Mesenchymal stem cell (in vitro differentiated cells and primary cell): ENCODE measurements at regions not wholly inside any gene's neighbourhood (a gene's known extent, or its start where the extent isn't known, plus 50 kb on each side); places are given as distances from the start of the nearest gene placed in this dataset.

Experiments used
- DNase-seq: peaks from one replicate; pipeline ENCODE4 v3.0.0-alpha.2; 2013
- H2AFZ ChIP-seq: one replicate; pipeline ENCODE4 v1.6.1; 2013; ENCODE audit warnings: low read depth, mild to moderate bottlenecking, control low read depth, inconsistent platforms, low read length, moderate library complexity
- H2AK5ac ChIP-seq: 2 replicates; pipeline ENCODE4 v1.6.1; 2013; ENCODE audit warnings: low read length, moderate library complexity, mild to moderate bottlenecking, inconsistent platforms; ENCODE audit not compliant: severe bottlenecking
- H2BK120ac ChIP-seq: one replicate; pipeline ENCODE4 v1.6.1; 2013; ENCODE audit warnings: low read depth, mild to moderate bottlenecking, inconsistent platforms, low read length, moderate library complexity
- H2BK12ac ChIP-seq, 2 experiments: one replicate each; pipeline ENCODE4 v1.6.1; 2013; ENCODE audit warnings: inconsistent platforms in 2 of 2, low read length in 2 of 2, mild to moderate bottlenecking in 2 of 2, moderate library complexity in 2 of 2, control low read depth in 1 of 2
- H2BK15ac ChIP-seq: one replicate; pipeline ENCODE4 v1.6.1; 2013; ENCODE audit warnings: mild to moderate bottlenecking, low read depth, inconsistent platforms; ENCODE audit not compliant: poor library complexity, severe bottlenecking
- H2BK5ac ChIP-seq: 2 replicates; pipeline ENCODE4 v1.6.1; 2013; ENCODE audit warnings: low read depth, mild to moderate bottlenecking, low read length, control low read depth, inconsistent platforms; ENCODE audit not compliant: poor library complexity, severe bottlenecking
- H3K14ac ChIP-seq, 2 experiments: one replicate each; pipeline ENCODE4 v1.6.1; 2013; ENCODE audit warnings: inconsistent platforms in 2 of 2, low read length in 2 of 2, control low read depth in 1 of 2, mild to moderate bottlenecking in 1 of 2, moderate library complexity in 1 of 2
- H3K18ac ChIP-seq, 2 experiments: one replicate each; pipeline ENCODE4 v1.6.1; 2013; ENCODE audit warnings: inconsistent platforms in 2 of 2, low read length in 2 of 2, control low read depth in 1 of 2, low read depth in 1 of 2, mild to moderate bottlenecking in 1 of 2
- H3K23ac ChIP-seq, 2 experiments: one replicate each; pipeline ENCODE4 v1.6.1; 2013; ENCODE audit warnings: inconsistent platforms in 2 of 2, low read length in 2 of 2, mild to moderate bottlenecking in 2 of 2, moderate library complexity in 2 of 2, control low read depth in 1 of 2
- H3K27ac ChIP-seq: 2 replicates; pipeline ENCODE4 v1.5.1; 2013; ENCODE audit warnings: mild to moderate bottlenecking, moderate library complexity, low read length, control low read depth, inconsistent platforms; ENCODE audit not compliant: poor library complexity, severe bottlenecking
- H3K27me3 ChIP-seq, 2 experiments: 2 replicates each; pipeline versions ENCODE4 v1.6.1 to v1.7.0; 2013; ENCODE audit warnings: low read length in 2 of 2, mild to moderate bottlenecking in 2 of 2, moderate library complexity in 2 of 2, control low read depth in 1 of 2, inconsistent platforms in 1 of 2; ENCODE audit not compliant: control insufficient read depth in 1 of 2, insufficient read depth in 1 of 2
- H3K36me3 ChIP-seq, 2 experiments: 2 replicates each; pipeline versions ENCODE4 v1.6.1 to v1.7.0; 2013; ENCODE audit warnings: low read length in 2 of 2, control low read depth in 1 of 2, inconsistent platforms in 1 of 2, low read depth in 1 of 2, mild to moderate bottlenecking in 1 of 2; ENCODE audit not compliant: insufficient read depth in 2 of 2, control insufficient read depth in 1 of 2
- H3K4ac ChIP-seq, 2 experiments: one replicate each; pipeline ENCODE4 v1.6.1; 2013; ENCODE audit warnings: inconsistent platforms in 2 of 2, low read length in 2 of 2, mild to moderate bottlenecking in 2 of 2, moderate library complexity in 2 of 2, control low read depth in 1 of 2, low read depth in 1 of 2
- H3K4me1 ChIP-seq: 2 replicates; pipeline ENCODE4 v1.6.1; 2013; ENCODE audit warnings: low read depth, low read length, control low read depth; ENCODE audit not compliant: control insufficient read depth, insufficient read depth
- H3K4me2 ChIP-seq: 2 replicates; pipeline ENCODE4 v1.6.1; 2013; ENCODE audit warnings: low read length, mild to moderate bottlenecking, inconsistent platforms; ENCODE audit not compliant: poor library complexity, severe bottlenecking
- H3K4me3 ChIP-seq, 2 experiments: 2 replicates each; pipeline versions ENCODE4 v1.5.1 to v1.7.0; 2013; ENCODE audit warnings: low read length in 2 of 2, mild to moderate bottlenecking in 2 of 2, control low read depth in 1 of 2, low read depth in 1 of 2; ENCODE audit not compliant: insufficient read depth in 1 of 2
- H3K79me1 ChIP-seq: replicated peaks from 2 replicates; pipeline ENCODE4 v1.6.1; 2013; ENCODE audit warnings: mild to moderate bottlenecking, control low read depth, low read length, inconsistent platforms; ENCODE audit not compliant: poor library complexity, severe bottlenecking
- H3K9ac ChIP-seq: 2 replicates; pipeline ENCODE4 v1.7.0; 2013; ENCODE audit warnings: mild to moderate bottlenecking, low read length, moderate library complexity
- H3K9me3 ChIP-seq: 2 replicates; pipeline ENCODE4 v1.7.0; 2013; ENCODE audit warnings: mild to moderate bottlenecking, low read length; ENCODE audit not compliant: control insufficient read depth
- H4K8ac ChIP-seq: one replicate; pipeline ENCODE4 v1.6.1; 2013; ENCODE audit warnings: inconsistent platforms, mild to moderate bottlenecking, low read length, moderate library complexity
- H4K91ac ChIP-seq: one replicate; pipeline ENCODE4 v1.6.1; 2013; ENCODE audit warnings: mild to moderate bottlenecking, low read length, inconsistent platforms
- WGBS: methylation state at CpG from one replicate; pipeline ENCODE4 v1.1.7; 2013; ENCODE audit warnings: mixed read lengths; 5-methylcytosine and 5-hydroxymethylcytosine counted together

DNA sequence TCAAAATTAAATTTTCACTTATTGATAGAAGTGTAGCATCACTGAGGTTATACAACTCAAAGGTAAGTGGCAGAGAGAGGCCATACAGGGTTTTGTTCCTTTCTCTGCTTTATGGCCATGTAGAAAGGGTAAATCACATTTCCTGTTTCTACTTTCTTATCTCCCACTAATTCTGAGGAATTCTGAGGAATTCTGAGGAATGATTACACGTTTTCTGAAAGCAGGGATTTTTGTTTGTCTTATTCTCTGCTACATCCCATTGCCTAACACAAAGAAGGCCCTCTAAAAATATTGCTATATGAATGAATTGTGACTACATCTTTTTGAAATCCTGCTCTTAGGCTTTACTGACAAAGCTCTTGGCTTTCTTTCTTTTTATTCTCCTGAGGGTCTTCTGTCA, 516.9 kb upstream of the ZNF608 start:
- Histone ChIP-seq H3K79me1 (no peaks in the 10 kb centered on the region), H4K91ac (no peak overlapping the region), H3K27me3 (no peaks in the 10 kb centered on the region), H2BK120ac (no peak overlapping the region), H2BK12ac (no peak overlapping the region), H3K27ac (no peak overlapping the region), H3K4me2 (no peak overlapping the region), H3K4me3 (no peak overlapping the region), H3K4me1 (no peaks in the 10 kb centered on the region), H3K23ac (no peak overlapping the region), H3K4ac (no peak overlapping the region), H4K8ac (no peak overlapping the region), H2BK15ac (no peak overlapping the region), H3K9me3 (no peaks in the 10 kb centered on the region), H3K18ac (no peak overlapping the region), H3K14ac (no peak overlapping the region), H3K9ac (no peak overlapping the region), H2AK5ac (no peak overlapping the region), H2BK5ac (no peak overlapping the region), H3K36me3 (no peaks in the 10 kb centered on the region), H2AFZ (no peak overlapping the region)
- WGBS: no CpG with 5 or more reads among the region's 1 CpG
- no peak for DNase-seq

DNA sequence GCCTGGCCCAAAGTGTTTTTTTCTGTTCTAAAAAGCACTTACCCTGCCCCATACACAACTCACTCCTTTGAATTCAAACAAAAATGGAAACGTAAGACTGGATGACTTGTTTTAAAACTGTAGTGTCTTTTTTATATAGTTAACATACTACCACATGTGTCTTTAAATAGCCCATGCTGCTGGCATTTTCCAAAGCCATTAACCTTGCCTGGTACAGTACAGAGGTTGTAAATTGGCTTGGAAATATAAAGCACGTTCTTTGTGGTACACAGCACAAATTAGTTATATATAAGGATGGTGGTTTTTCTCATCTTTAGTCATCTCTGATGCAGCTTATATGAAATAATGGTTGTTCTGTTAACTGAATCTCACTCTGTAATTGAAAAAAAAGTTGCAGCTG, 519.7 kb upstream of the ZNF608 start:
- Histone ChIP-seq H2BK120ac (no peak overlapping the region), H3K9me3 (no peaks in the 10 kb centered on the region), H2BK5ac (no peak overlapping the region), H4K8ac (no peak overlapping the region), H3K36me3 (no peaks in the 10 kb centered on the region), H3K23ac (no peak overlapping the region), H3K27me3 (no peaks in the 10 kb centered on the region), H3K9ac (no peak overlapping the region), H3K4me2 (no peak overlapping the region), H2BK15ac (no peak overlapping the region), H2AFZ (no peak overlapping the region), H3K4me1 (no peaks in the 10 kb centered on the region), H3K27ac (no peak overlapping the region), H2AK5ac (no peak overlapping the region), H3K79me1 (no peaks in the 10 kb centered on the region), H3K18ac (no peak overlapping the region), H4K91ac (no peak overlapping the region), H3K14ac (no peak overlapping the region), H3K4ac (no peak overlapping the region), H2BK12ac (no peak overlapping the region), H3K4me3 (no peak overlapping the region)
- WGBS: 92% methylated on average over 1 of the region's 2 CpGs
- DNase-seq: no peak

DNA sequence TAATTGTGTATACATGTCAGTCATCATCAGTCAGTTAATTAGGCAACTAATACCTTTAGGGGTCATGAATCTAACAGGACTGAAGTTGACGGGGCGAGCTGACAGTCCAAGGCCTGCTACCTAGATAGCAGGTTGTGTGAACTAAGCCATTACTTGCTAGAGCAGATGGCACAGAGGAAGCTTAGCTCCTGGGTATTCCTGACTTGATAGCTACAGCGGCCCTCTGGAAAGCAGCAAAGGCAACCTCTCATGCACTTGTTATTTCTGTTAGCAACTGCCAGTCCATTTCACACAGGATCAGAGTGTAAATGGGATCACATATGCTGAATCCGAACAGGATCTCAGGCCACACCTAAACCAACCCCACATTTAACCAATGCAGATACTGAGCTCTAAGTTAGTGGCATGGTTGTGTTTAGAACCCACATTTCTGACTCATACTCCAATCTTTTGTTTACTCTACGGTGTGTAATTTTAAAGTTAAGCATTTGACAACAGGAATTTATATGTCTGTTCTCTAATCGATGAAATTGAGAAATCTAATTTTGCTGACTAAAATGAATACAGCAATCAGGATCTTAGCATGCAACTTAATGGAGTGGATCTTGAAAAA, 521.3 kb upstream of the ZNF608 start:
- WGBS: 88% methylated on average over 4 of the region's 6 CpGs
- Histone ChIP-seq H4K91ac (no peak overlapping the region), H3K14ac (no peak overlapping the region), H3K4me2 (no peak overlapping the region), H3K18ac (peak overlapping the region in 1 of 2 experiments; percentile 68), H3K4me3 (no peak overlapping the region), H3K27me3 (no peaks in the 10 kb centered on the region), H4K8ac (no peak overlapping the region), H2BK120ac (no peak overlapping the region), H3K9me3 (no peaks in the 10 kb centered on the region), H3K79me1 (no peaks in the 10 kb centered on the region), H3K23ac (no peak overlapping the region), H3K36me3 (no peaks in the 10 kb centered on the region), H3K27ac (no peak overlapping the region), H2AFZ (no peak overlapping the region), H2BK15ac (no peak overlapping the region), H3K9ac (no peak overlapping the region), H2BK12ac (peak overlapping the region; percentile 71 to 89), H3K4me1 (no peaks in the 10 kb centered on the region), H2AK5ac (peak overlapping the region; percentile 22), H3K4ac (peak overlapping the region in 1 of 2 experiments; percentile 76), H2BK5ac (no peak overlapping the region)
- DNase-seq: no peak

DNA sequence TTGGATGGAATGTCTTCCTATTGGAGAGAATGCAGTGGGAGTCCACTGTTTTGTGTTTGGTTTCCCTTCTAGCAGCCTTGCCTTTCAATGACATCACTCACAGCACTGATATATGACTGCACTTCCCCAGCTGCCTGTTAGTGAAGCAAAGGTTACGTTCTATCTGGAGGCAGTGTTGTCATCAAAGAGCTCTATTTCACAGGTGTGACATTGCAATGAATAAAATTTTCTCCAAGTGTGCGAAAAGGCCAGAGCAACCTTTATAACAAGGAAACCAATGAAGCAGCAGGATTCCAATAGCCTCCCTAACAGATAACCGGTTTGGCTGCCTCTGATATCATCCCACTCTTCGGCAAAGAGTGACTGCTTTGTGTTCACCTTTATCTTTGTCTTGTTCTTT, 523.5 kb upstream of the ZNF608 start:
- H3K36me3 ChIP-seq: no peaks in the 10 kb centered on the region
- H4K8ac ChIP-seq: no peak overlapping the region
- 97% methylated on average over 4 of the region's 4 CpGs for WGBS

More for the DNA sequence above, 523.5 kb upstream of the ZNF608 start:
- no peak overlapping the region for H3K9ac ChIP-seq
- H4K91ac ChIP-seq: no peak overlapping the region
- H3K4me1 ChIP-seq: peaks cover 5% of the 10 kb centered on the region
- H2BK15ac ChIP-seq: no peak overlapping the region
- no peak overlapping the region for H3K23ac ChIP-seq
- H3K9me3 ChIP-seq: no peaks in the 10 kb centered on the region
- no peak overlapping the region for H3K18ac ChIP-seq
- H3K27me3 ChIP-seq: no peaks in the 10 kb centered on the region
- no peak overlapping the region for H2BK12ac ChIP-seq
- no peak overlapping the region for H2AK5ac ChIP-seq
- H3K4me2 ChIP-seq: no peak overlapping the region
- H3K27ac ChIP-seq: no peak overlapping the region
- H3K79me1 ChIP-seq: no peaks in the 10 kb centered on the region
- no peak overlapping the region for H3K4ac ChIP-seq
- no peak overlapping the region for H3K4me3 ChIP-seq
- no peak overlapping the region for H2BK5ac ChIP-seq
- no peak for DNase-seq
- no peak overlapping the region for H2AFZ ChIP-seq
- H3K14ac ChIP-seq: no peak overlapping the region
- H2BK120ac ChIP-seq: no peak overlapping the region
